IMR-90 (cell line): ENCODE measurements at regions not wholly inside any gene's neighbourhood (a gene's known extent, or its start where the extent isn't known, plus 50 kb on each side); places are given as distances from the start of the nearest gene placed in this dataset.

Experiments used
- BHLHE40 ChIP-seq: fragments of 150-350 bp; IDR thresholded peaks from 2 replicates; pipeline ENCODE4 v1.6.1; 2016; ENCODE audit warnings: mild to moderate bottlenecking, low read depth, low read length
- CEBPB ChIP-seq: IDR thresholded peaks from 2 replicates; pipeline ENCODE4 v1.6.1; 2012; ENCODE audit warnings: low read depth, low read length, improper control_type of control experiment
- MXI1 ChIP-seq: IDR thresholded peaks from 2 replicates; pipeline ENCODE4 v1.6.1; 2012; ENCODE audit warnings: low read depth, mild to moderate bottlenecking, low read length, moderate library complexity, borderline replicate concordance
- NFE2L2 ChIP-seq: fragments of 150-350 bp; IDR thresholded peaks from 2 replicates; pipeline ENCODE4 v1.6.1; 2016; ENCODE audit warnings: low read depth, mild to moderate bottlenecking, low read length
- POLR2A ChIP-seq: IDR thresholded peaks from 2 replicates; pipeline ENCODE4 v1.6.1; 2012; ENCODE audit warnings: mild to moderate bottlenecking, low read depth, low read length
- RAD21 ChIP-seq: IDR thresholded peaks from 2 replicates; pipeline ENCODE4 v1.6.1; 2012; ENCODE audit warnings: low read length, improper control_type of control experiment
- RCOR1 ChIP-seq: IDR thresholded peaks from 2 replicates; pipeline ENCODE4 v1.6.1; 2012; ENCODE audit warnings: mild to moderate bottlenecking, low read length, improper control_type of control experiment; ENCODE audit not compliant: insufficient replicate concordance
- TF ChIP-seq, protein P1 (sequence below): conservative IDR thresholded peaks from 2 replicates; pipeline ENCODE4 v1.5.1; 2012; ENCODE audit warnings: mild to moderate bottlenecking, low read depth, low read length, improper control_type of control experiment
- TF ChIP-seq, protein P2 (sequence below): fragments of 150-350 bp; IDR thresholded peaks from 2 replicates; pipeline ENCODE4 v1.6.1; 2017; ENCODE audit warnings: mild to moderate bottlenecking, antibody characterized with exemption, low read length, low read depth

DNA sequence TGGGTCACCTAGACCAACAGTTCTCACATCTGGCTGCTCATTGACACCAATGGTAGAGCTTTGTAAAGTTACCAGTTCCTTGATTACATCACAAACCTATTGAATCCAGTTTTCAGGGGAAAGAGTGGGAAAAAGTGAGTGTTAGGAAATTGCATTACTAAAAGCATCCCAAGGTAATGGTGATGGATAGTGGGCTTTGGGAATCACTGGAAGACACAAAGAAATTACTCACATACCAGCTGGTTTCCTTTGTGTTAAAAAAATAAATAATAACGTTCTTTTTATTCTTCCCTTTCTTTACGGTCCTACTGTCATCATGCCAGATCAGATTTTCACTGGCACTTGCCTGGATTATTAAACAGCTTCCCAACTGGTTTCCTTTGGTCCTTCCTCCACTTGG is 370.7 kb downstream of the RFPL4B start:
- TF ChIP-seq CEBPB (no peak), MXI1 (no peak), POLR2A (no peak), RAD21 (no peak), RCOR1 (no peak), BHLHE40 (no peak), NFE2L2 (no peak)
- TF ChIP-seq, protein P1, sequence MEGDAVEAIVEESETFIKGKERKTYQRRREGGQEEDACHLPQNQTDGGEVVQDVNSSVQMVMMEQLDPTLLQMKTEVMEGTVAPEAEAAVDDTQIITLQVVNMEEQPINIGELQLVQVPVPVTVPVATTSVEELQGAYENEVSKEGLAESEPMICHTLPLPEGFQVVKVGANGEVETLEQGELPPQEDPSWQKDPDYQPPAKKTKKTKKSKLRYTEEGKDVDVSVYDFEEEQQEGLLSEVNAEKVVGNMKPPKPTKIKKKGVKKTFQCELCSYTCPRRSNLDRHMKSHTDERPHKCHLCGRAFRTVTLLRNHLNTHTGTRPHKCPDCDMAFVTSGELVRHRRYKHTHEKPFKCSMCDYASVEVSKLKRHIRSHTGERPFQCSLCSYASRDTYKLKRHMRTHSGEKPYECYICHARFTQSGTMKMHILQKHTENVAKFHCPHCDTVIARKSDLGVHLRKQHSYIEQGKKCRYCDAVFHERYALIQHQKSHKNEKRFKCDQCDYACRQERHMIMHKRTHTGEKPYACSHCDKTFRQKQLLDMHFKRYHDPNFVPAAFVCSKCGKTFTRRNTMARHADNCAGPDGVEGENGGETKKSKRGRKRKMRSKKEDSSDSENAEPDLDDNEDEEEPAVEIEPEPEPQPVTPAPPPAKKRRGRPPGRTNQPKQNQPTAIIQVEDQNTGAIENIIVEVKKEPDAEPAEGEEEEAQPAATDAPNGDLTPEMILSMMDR = no peak
- TF ChIP-seq, protein P2, sequence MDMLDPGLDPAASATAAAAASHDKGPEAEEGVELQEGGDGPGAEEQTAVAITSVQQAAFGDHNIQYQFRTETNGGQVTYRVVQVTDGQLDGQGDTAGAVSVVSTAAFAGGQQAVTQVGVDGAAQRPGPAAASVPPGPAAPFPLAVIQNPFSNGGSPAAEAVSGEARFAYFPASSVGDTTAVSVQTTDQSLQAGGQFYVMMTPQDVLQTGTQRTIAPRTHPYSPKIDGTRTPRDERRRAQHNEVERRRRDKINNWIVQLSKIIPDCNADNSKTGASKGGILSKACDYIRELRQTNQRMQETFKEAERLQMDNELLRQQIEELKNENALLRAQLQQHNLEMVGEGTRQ = no peak
